HEK293T (cell line): ENCODE measurements at regions not wholly inside any gene's neighbourhood (a gene's known extent, or its start where the extent isn't known, plus 50 kb on each side); places are given as distances from the start of the nearest gene placed in this dataset.

Experiments used
- ARNT ChIP-seq: fragments of 450-650 bp; IDR thresholded peaks from 2 replicates; pipeline ENCODE4 v1.6.1; 2017; ENCODE audit warnings: mild to moderate bottlenecking
- CTBP1 ChIP-seq: fragments of 450-650 bp; IDR thresholded peaks from 2 replicates; pipeline ENCODE4 v1.6.1; 2016; ENCODE audit warnings: borderline replicate concordance
- FOXM1 ChIP-seq: fragments of 450-650 bp; IDR thresholded peaks from 2 replicates; pipeline ENCODE4 v1.6.1; 2017; ENCODE audit warnings: mild to moderate bottlenecking, borderline replicate concordance
- NFRKB ChIP-seq: fragments of 450-650 bp; IDR thresholded peaks from 2 replicates; pipeline ENCODE4 v1.6.1; 2016; ENCODE audit warnings: mild to moderate bottlenecking, moderate library complexity
- SP1 ChIP-seq: fragments of 450-650 bp; IDR thresholded peaks from 2 replicates; pipeline ENCODE4 v1.6.1; 2017

GRCh38 chr1:168811176-168811575 lies 82.2 kb upstream of the DPT start:
- TF ChIP-seq FOXM1 (no peak), NFRKB (no peak), SP1 (no peak), CTBP1 (no peak), ARNT (no peak)
